ENCODE measurements at regions not wholly inside any gene's neighbourhood (a gene's known extent, or its start where the extent isn't known, plus 50 kb on each side); places are given as distances from the start of the nearest gene placed in this dataset.
"Not testable (repeated sequence)": the region's sequence is repeated elsewhere in the genome, so short reads cannot be mapped to it uniquely, and the experiment has no call there.

DNA sequence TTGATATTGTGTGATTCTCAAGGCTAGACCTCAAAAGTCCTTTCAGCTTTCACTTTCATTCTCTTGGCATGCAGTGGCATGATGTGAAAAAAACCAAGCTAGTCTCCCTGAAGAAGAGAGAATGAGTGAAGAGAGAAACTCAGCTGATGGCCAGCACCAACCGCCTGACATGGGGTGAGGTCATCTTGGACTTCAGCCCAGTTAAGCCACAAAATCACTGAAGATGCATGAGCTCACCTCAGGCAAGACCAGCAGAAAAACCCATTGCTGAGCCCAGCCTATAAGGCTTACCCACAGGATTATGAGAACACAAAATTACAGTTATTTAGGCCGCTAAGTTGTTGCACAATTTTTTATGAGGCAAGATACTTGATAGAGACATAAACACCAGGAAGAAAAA, 496.5 kb downstream of the TOX3 start:
- no peak for DNase-seq

DNA sequence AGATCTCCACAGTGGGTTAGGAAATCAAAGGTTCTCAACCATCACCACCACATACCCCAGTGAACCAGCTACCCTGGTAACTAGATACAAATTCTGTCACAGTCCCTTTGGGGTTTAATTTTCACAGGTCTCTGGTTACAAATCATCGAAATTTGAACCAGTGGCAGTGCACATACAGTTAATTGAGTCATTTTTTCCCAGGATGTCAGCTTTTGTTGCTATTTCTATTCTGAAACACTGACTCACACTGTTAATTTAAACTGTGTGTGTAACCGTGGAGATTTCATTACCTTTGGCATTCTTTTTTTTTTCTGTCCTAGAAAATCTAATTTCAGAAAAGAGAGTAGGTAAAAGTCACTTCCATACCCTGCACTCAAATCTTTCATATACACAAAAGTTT, 511.5 kb downstream of the TOX3 start:
- DNase-seq, result no peak

DNA sequence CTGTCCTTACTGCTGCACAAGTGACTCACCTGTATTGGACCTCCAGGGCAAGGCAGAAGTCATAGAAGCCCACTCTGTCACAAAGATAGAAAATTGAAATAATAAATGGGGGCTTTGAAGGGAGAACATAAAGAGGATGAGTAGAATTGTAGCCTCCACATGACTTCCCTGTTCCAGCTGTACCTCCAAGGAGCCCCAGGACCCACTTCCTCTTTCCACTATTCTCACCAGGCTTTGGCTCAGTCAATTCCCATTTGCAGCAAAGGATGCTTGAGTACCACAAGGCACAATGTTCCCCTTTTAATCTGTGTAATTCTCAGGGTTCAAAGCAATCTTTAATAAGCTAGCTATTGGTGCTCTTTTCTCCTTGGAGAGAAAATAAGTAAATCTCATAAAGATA, 512.1 kb downstream of the TOX3 start:
- DNase-seq, result no peak

DNA sequence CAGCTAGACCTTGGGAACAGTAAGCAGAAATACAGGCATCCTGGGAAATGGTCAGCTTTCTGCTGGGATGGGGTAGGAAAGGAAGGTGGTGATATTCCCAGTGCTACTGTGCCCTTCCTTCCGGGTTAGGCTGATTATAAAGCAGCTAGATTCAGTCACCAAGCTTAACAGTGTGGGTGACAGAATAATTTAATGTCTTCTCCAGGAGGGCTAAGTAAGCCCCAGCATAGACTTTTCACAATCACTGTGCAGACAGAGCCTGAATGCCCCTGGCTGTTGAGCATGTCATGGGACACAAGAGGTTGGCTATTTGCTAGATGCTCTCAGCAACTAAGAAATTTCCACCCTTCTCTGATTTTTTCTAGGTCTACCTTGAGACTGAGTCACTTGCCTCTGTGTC, 513.0 kb downstream of the TOX3 start:
- no peak for DNase-seq

GRCh38 chr16:52022980-52023379, 524.0 kb downstream of the TOX3 start:
- no peak for DNase-seq

DNA sequence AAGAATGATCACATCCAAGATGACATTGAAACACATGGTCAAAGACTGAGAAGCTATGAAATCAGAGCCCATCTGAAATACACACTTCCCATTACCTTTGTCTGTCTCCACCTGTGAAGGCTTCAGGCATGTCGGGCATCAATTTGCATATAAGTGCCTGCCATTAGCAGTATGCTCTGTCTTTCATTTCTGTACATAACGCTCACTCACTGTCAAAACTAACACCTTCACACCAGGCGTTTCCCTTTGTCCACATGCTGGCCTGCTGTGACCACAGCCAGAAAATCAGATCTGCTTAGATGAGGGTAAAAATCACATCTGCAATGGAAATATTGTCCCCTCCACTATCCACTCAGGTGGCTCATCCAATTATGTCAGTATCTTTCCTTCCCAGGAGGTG, 524.8 kb downstream of the TOX3 start:
- DNase-seq, result no peak

DNA sequence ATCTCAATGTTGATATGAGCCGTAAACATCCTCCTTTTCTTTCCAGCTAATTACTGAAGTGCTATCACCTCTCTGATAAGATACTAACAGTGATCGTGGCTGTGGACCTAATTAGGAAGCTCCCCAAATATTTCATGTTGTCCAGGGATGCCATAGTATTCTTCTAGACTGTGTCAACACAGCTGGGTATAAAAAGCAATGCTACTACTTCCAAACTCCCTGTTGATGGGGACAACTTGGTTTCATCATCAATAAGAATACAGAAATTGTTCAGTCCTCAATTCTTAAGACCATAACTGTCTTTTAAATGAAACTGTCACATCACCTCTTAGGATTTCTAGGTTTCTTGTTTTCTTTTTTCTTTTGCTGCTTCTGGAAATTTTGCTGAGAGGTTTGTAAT, 530.6 kb downstream of the TOX3 start:
- DNase-seq, result no peak

- no peak for DNase-seq
These were observed 541.4 kb downstream of the TOX3 start for GRCh38 chr16:52005551-52005950.

DNA sequence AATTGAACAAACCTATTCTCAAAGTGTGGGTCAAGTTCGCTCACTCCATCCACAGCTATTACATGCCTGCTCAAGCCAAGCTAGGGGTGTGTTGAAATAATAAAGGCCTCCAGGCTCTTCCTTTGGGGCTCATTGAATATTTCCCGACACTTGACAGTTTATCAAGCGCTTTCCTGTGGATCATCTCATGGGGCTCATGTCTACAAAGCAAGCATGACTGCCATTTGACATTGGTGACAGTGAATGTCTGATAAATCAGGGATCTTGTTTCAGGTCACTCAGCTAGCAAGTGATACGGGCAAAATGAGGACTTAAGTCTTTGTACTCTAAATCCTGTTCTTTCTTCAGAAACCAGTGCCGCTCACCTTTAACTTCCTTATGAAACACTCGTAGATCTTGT, 542.6 kb downstream of the TOX3 start:
- DNase-seq, result no peak

GRCh38 chr16:52002026-52002425, 544.9 kb downstream of the TOX3 start:
- no peak for DNase-seq

- no peak for DNase-seq
These were observed 550.4 kb downstream of the TOX3 start for GRCh38 chr16:51996516-51996915.

- peak in 1 of 2 experiments; percentile 30 for DNase-seq
These were observed 552.3 kb downstream of the TOX3 start for GRCh38 chr16:51994597-51994996.

GRCh38 chr16:51989637-51990230, 557.2 kb downstream of the TOX3 start:
- DNase-seq, result no peak

DNA sequence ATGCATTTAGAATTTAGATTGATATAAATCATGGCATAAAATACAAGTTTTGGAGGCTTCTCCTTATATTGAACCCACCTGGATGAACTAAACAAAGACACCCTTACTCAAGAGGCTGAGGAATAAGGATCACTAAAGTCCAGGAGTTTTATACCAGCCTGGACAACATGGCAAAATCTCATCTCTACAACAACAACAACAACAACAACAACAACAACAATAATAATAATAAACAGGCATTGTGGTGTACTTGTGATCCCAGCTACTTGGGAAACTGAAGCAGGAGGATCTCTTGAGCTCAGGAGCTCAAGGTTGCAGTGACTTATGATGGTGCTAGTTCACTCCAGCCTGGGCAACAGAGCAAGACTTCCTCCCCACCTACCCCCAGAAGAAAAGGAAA, 558.0 kb downstream of the TOX3 start:
- DNase-seq, result no peak

DNA sequence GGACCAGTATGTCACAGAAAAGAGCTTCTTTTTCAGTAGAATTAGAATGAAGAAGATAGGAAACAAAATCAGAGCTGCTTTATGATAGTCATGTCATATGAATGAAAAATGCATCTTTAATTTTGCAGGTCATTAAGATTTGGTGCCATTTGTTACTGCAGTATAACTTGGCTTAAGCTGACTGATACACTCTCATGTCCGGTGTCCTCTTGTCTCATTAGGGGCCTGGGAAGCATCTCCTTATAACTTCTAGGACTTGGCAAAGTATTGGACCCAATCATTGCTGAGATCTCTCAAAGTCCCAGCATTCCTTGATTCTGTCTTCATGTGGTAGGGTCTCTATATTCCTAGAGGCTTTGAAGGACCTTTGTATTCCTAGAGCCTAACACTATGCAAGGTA, 559.4 kb downstream of the TOX3 start:
- DNase-seq, result no peak

GRCh38 chr16:51986717-51987116, 560.2 kb downstream of the TOX3 start:
- DNase-seq, result no peak

DNA sequence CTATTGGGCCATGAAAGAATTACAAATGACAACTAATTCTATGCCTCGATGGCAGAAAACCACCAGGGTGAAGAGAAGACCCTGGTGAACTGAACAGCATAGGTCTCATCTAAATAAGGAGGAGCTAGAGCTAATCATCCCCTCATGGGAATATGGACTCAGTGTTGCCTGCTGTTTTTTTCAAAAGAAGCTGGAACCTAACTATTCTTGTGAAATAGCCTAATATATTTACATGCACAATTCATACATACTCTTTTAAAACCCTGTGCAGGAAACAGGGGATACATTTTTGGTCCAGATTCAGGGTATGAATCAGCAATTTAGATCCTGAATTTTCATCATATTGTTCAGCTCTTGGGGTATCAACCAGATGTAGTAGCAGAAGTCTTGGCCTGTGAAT, 560.6 kb downstream of the TOX3 start:
- no peak for DNase-seq

DNA sequence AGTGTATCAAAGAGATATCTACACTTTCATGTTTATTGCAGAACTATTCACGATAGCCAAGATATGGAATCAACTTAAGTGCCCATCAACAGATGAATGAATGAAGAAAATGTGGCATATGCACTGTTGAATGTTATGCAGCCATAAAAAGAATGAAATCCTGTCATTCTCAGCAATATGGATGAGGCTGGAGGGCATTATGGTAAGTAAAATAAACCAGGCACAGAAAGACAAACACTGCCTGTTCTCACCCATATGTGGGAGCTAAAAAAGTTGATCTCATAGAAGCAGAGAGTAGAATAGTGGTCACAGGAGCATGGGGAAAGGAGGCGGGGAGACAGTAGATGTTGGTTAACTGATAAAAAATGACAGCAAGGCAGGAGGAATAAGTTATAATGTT, 561.8 kb downstream of the TOX3 start:
- no peak for DNase-seq

DNA sequence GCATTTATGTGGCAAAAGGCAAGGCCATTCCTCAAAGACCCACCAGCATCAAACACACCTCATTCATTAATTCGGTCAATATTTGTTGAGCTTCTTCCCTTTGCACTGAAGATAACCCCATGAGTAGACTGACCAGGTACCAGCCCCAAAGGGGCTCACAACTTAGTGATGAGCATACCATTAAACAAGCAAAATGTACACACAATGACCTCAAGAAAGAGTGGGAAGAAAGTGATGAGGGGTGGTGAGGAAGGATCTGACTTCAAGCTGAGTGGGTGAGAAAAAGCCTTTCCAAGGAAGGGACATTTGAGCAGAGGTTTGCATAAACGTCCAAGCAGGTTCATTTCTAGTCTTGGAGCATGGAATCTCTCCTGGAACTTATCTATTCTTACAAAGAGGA, 562.5 kb downstream of the TOX3 start:
- DNase-seq, result no peak

- DNase-seq, result peak; percentile 32 to 63
These were observed 563.9 kb downstream of the TOX3 start for GRCh38 chr16:51982715-51983680.

GRCh38 chr16:51981725-51982124, 565.2 kb downstream of the TOX3 start:
- no peak for DNase-seq

DNA sequence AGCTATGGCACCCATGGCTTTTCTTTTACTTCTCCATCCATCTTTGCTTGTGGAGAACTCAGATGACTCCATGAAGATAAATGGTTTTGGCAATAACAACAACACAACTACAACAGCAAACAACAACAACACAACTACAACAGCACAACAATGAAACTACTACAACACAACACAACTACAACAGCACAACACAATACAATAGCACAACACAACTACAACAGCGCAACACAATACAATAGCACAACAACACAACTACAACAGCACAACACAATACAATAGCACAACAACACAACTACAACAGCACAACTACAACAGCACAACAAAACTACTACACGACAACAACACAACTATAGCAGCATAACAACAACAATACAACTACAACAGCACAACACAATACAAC, 569.4 kb downstream of the TOX3 start:
- not testable (repeated sequence) for DNase-seq

GRCh38 chr16:51971184-51971583, 575.8 kb downstream of the TOX3 start:
- no peak for DNase-seq

DNA sequence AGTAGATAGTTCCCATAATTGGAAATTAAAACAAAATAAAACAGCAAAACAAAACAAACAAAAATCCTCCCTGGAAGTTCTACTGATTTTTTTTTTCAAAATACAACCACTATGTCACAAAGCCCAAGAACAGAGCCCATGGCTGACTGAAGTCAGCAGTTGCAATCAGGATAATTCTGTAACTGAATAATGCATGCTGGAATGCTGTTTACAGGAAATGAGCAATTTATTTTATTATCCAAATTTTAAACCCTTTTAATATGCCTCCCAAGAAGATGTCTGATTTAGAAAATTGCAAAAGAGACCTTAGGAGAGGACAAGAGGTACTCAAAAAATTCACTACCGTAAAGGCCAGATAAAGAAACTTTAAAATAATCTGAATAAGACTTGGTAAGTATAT, 578.2 kb downstream of the TOX3 start:
- no peak for DNase-seq

GRCh38 chr16:51967646-51968045, 579.3 kb downstream of the TOX3 start:
- DNase-seq, result no peak
